C4-2B (cell line): ENCODE measurements at regions not wholly inside any gene's neighbourhood (a gene's known extent, or its start where the extent isn't known, plus 50 kb on each side); places are given as distances from the start of the nearest gene placed in this dataset.

ENCODE experiments used
- H3K27ac ChIP-seq: fragments of 450-650 bp; 2 replicates; pipeline ENCODE4 v1.5.1; 2017
- CTCF ChIP-seq: fragments of 450-650 bp; conservative IDR thresholded peaks from 2 replicates; pipeline ENCODE4 v1.5.1; 2017; ENCODE audit warnings: mild to moderate bottlenecking
- ZFX ChIP-seq: fragments of 450-650 bp; IDR thresholded peaks from 2 replicates; pipeline ENCODE4 v1.6.1; 2017

DNA sequence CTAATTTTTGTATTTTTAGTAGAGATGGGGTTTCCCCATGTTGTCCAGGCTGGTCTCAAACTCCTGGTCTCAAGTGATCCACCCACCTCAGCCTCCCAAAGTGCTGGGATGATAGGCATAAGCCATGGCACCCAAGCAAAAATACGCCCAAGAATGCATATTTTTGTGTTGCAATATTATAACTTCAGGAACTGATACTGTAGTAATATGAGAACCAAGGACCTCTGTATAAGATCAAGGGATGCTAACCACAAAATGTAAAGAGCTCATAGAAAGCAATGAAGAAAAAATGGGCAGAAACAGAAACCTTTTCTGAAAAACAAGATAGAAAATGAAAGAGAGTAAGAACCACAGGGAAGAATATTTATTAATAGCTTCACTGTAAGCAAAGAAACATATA, 183.6 kb upstream of the RPL38 start:
- no peak overlapping the region for H3K27ac ChIP-seq
- TF ChIP-seq CTCF (no peak), ZFX (no peak)

DNA sequence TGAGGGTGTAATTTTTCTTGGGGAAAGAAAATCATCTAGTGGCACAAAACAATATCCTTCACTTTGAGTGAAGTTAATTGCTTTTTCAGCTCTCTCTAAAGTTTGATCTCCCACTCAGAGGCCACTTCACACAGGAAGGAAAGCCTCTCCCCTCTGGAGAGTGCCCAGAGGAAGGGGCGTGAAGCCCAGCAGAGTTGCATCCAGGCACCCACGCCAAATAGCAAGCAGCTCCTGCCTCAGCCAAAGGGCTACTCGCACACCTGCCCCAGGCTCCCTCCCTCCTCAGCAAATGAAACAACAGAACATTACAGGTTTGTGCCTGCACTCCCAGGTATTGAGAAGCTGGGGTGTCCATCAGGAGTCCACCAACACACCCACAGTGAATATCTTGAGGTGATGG, 183.0 kb upstream of the RPL38 start:
- TF ChIP-seq ZFX: no peak
- no peak for TF ChIP-seq CTCF
- H3K27ac ChIP-seq: no peak overlapping the region

- TF ChIP-seq CTCF (no peak), ZFX (no peak)
- no peak overlapping the region for H3K27ac ChIP-seq
Measured at GRCh38 chr17:74024871-74025531, 178.5 kb upstream of the RPL38 start.

GRCh38 chr17:74027444-74027843, 176.0 kb upstream of the RPL38 start:
- H3K27ac ChIP-seq: no peak overlapping the region
- TF ChIP-seq ZFX (no peak), CTCF (no peak)

DNA sequence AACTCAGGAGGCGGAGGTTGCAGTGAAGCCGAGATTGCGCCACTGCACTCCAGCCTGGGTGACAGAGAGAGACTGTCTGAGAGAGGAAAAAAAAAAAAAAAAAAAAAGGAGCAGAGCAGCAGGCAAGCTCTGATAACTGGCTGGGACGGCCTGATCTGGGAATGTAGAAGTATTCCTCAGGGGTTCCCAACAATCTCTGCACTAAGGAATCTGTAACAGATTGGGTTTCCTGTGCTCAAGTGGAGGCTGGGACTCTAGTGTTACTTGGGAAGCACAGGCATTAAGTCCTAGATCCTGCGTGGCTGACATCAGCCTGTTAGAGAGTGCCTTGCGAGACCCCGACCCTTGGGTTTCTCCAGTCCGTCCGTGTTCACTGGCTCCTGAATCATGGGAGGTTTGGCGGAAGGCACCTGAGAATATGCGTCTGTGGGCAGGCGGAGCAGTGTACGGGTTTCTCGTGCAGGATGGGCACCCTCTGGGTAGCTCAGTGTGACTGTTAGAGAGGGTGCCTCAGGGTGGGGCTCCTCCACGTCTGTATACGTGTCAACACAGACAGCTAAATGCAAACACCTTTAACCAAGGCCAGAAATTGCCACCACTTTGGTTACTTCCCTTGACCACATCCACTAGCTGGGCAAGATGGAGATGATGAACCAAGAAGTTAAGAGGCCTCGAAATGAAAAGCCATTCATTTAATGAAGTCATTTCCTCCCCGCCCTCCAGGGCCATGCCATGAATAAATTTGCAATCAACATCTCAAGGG, 174.9 kb upstream of the RPL38 start:
- no peak overlapping the region for H3K27ac ChIP-seq
- TF ChIP-seq ZFX (no peak), CTCF (no peak)

GRCh38 chr17:74031316-74032090, 172.0 kb upstream of the RPL38 start:
- TF ChIP-seq CTCF (no peak), ZFX (no peak)
- no peak overlapping the region for H3K27ac ChIP-seq

DNA sequence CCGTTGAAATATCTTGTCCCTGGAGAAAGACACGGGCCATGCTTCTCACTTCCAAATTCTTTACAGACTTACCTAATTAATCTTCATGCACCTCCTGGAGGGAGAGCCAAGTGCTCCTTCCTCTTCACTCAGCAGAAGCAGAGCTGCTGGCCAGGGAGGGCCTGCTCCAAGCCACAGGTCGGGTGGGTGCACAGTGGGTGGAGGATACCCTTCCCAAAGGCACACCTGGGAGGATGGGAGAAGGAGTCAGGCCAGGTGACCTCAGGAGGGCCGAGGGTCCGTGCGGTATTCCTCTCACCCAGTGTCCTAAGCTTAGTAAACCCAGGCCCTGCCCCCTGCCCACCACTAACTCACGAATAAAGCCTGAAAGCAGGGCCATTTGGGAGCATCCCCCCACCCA, 171.3 kb upstream of the RPL38 start:
- TF ChIP-seq CTCF (no peak), ZFX (no peak)
- H3K27ac ChIP-seq: no peak overlapping the region
